ENCODE measurements at regions not wholly inside any gene's neighbourhood (a gene's known extent, or its start where the extent isn't known, plus 50 kb on each side); places are given as distances from the start of the nearest gene placed in this dataset.

DNA sequence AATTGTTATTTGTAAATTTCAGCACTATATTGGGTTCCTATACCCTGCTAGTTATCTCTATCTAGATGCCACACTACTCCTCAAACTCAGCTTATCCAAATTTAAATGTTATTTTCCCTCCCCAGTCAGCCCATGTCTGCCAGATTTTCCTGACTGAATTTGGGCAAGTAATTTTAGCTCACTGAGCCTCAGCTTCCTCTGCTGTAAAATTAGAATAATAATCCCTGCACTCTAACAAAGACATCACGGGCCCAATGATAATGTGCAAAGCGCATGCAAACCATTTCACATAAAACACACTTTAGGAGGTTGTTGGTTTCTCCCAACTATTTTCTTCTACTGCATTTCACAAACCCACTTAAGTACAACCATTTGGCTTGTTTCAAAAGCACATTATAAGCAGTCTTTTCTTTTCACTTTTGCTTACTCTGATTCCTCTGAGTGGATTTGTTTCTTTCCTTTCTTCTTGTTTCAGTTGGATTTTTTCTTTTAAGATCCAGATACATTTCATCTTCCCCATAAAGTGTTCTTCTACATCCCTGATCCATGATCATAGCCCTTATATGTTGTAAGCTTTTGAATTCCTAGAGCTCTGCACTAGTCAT is 152.8 kb upstream of the DPT start:
- H3K9me3 ChIP-seq: no peaks in the 10 kb centered on the region
- WGBS, 3 donors: 88 to 91% (median 88%) methylated on average over 2 of the region's 2 CpGs
- H3K27ac ChIP-seq: no peak overlapping the region
- H3K4me1 ChIP-seq (ENCODE audit: insufficient read depth): peaks cover 3% of the 10 kb centered on the region
- DNase-seq: no peak
- intact Hi-C loops (cut with DNase I): no loop called here
- TF ChIP-seq CTCF (IDR thresholded peaks at IDR 0.05) (no peak), POLR2A (IDR thresholded peaks at IDR 0.05) (no peak), EP300 (IDR thresholded peaks at IDR 0.05) (no peak)
- no peaks in the 10 kb centered on the region for H3K36me3 ChIP-seq
- H3K27me3 ChIP-seq: no peaks in the 10 kb centered on the region
- H3K4me3 ChIP-seq: no peak overlapping the region

GRCh38 chr1:168887381-168887780 is 158.4 kb upstream of the DPT start:
- TF ChIP-seq EP300 (IDR thresholded peaks at IDR 0.05) (no peak), POLR2A (IDR thresholded peaks at IDR 0.05) (no peak), CTCF (IDR thresholded peaks at IDR 0.05) (no peak)
- Histone ChIP-seq H3K27ac (no peak overlapping the region), H3K27me3 (no peaks in the 10 kb centered on the region), H3K4me3 (no peak overlapping the region), H3K9me3 (no peaks in the 10 kb centered on the region), H3K36me3 (no peaks in the 10 kb centered on the region), H3K4me1 (ENCODE audit: insufficient read depth) (no peaks in the 10 kb centered on the region)
- no peak for DNase-seq
- WGBS, 3 donors: 67 to 80% (median 70%) methylated on average over 4 of the region's 4 CpGs
- intact Hi-C loops (cut with DNase I): no loop called here

DNA sequence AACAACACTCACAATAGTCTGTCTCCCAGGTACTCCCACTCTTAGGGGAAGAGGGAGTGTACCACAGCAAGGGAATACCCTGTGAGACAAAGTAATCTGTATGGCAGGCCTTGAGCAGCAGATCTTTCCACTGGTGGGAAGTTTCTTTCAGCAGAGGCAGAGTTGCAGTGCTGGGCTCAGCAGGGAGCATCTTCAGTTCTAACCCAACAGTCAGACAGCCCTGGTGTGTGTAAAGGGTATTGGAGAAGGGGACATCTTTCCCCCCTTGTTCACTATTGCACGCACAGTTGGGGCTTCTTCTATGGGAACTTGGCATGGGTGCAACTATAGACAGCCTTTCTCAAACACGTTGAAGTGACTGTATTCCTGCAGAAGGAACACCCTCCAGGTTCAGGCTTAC is 159.4 kb upstream of the DPT start:
- Histone ChIP-seq H3K4me1 (ENCODE audit: insufficient read depth) (no peaks in the 10 kb centered on the region), H3K27ac (no peak overlapping the region), H3K9me3 (no peaks in the 10 kb centered on the region), H3K27me3 (no peaks in the 10 kb centered on the region), H3K4me3 (no peak overlapping the region), H3K36me3 (no peaks in the 10 kb centered on the region)
- WGBS, 3 donors: 35 to 50% (median 41%) methylated on average over 2 of the region's 2 CpGs
- intact Hi-C loops (cut with DNase I): no loop called here
- DNase-seq: no peak
- TF ChIP-seq POLR2A (IDR thresholded peaks at IDR 0.05): no peak
- TF ChIP-seq CTCF (IDR thresholded peaks at IDR 0.05): no peak
- no peak for TF ChIP-seq EP300 (IDR thresholded peaks at IDR 0.05)

- Histone ChIP-seq H3K27me3 (no peaks in the 10 kb centered on the region), H3K36me3 (no peaks in the 10 kb centered on the region), H3K27ac (no peak overlapping the region), H3K4me3 (no peak overlapping the region), H3K4me1 (ENCODE audit: insufficient read depth) (no peaks in the 10 kb centered on the region), H3K9me3 (no peaks in the 10 kb centered on the region)
- DNase-seq: no peak
- intact Hi-C loops (cut with DNase I): no loop called here
- 9 to 14% (median 11%) methylated on average over 3 of the region's 3 CpGs for WGBS, 3 donors
- TF ChIP-seq EP300 (IDR thresholded peaks at IDR 0.05) (no peak), CTCF (IDR thresholded peaks at IDR 0.05) (no peak), POLR2A (IDR thresholded peaks at IDR 0.05) (no peak)
Measured at GRCh38 chr1:168892931-168893330, 163.9 kb upstream of the DPT start.

All from ovary (tissue), 7 donors.